HG02840 (cell line): ENCODE measurements at regions not wholly inside any gene's neighbourhood (a gene's known extent, or its start where the extent isn't known, plus 50 kb on each side); places are given as distances from the start of the nearest gene placed in this dataset.
"Not testable (repeated sequence)": the region's sequence is repeated elsewhere in the genome, so short reads cannot be mapped to it uniquely, and the experiment has no call there.

ENCODE experiments used
- ATAC-seq: cut with Tn5 transposase; IDR thresholded peaks from one replicate; pipeline ENCODE4 v1.9.1; 2021; ENCODE audit warnings: mild to moderate bottlenecking, moderate library complexity, moderate number of reproducible peaks; ENCODE audit not compliant: unreplicated experiment, low FRiP score

DNA sequence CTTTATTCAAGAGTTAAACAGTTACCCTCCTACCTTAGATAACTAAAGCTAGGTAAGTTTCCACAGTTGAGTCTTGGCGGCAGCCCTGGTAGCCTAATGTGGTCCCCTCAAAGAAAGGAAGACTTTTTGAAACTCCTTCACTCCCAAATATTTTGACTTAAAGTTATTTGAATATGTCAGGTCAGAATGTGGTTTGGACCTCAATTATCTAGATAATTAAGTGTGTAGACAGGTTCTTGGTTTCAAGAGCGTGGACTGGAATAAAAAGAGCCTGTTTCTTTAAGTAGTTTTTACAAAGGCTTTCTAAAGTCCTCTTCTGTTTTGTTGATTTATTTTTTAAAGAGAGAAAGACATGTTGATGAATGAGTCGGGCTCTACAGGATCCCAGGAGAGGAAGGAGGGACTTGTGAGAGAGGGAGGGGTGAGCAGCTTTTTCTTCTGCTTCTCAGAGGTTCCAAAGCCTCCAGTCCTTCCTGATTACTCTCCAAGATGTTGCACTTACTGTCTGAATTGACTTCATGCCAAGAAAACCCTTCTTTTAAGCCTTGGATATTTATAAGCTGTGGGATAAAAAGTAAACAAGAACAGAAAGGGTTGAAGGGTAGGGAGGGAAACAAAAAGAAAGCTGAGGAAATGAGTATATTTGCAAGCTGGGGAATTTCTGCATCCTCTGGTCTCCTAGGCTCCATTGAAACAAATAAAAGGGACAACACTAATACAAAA lies 457.4 kb downstream of the IGSF11 start:
- ATAC-seq, result no peak

DNA sequence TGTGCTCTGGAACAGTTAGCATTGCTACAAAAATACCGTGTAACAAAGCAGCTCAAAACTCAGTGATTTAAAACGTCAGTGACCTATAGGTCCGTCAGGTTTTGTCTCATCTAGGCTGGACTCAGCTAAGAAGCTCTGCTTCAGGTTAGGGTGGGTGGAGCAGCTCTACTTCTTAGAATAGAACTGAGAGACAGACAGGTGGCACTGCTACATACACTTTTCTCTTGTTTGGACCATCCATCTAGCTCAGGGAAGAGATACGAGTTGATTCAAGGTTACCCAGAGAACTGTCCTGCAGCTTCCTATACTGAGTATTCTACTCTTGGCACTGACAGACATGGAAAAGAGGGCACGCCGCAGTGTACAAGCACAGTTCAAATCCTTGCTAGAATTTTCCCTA lies 456.1 kb downstream of the IGSF11 start:
- ATAC-seq, result no peak

DNA sequence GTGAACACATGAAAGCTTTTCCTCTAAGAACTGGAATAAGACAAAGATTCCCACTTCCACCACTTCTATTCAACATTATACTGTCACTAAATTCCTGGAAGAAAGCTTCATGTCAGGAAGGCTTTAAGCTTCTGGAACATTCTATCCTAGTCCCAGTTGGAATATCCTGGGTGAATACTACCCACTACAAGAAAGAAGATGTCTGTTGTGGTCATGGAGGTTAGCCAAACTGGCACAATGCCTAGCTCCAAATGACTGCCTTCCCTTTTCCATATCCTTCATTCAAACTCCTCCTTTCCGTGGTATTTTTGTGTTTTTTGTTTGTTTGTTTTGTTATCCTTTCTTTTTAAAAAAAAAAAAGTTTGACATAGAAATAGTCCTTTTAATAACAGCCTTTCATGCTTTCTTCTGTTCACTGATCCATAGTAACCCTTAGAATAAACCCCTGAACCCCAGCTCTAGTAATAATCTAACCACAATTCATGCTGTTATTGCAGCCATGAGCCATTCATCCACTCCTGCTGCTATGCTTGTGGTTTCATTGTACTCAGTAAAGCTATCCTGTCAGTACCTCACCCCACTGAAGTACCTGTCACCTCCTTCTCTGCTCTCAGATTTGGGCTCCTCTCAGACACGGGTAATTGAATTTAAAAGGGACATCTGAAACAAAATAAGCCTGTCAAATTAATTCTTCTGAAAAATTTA lies 447.5 kb downstream of the IGSF11 start:
- ATAC-seq, result no peak

GRCh38 chr3:118587847-118588246 lies 446.8 kb downstream of the IGSF11 start:
- ATAC-seq, result no peak

DNA sequence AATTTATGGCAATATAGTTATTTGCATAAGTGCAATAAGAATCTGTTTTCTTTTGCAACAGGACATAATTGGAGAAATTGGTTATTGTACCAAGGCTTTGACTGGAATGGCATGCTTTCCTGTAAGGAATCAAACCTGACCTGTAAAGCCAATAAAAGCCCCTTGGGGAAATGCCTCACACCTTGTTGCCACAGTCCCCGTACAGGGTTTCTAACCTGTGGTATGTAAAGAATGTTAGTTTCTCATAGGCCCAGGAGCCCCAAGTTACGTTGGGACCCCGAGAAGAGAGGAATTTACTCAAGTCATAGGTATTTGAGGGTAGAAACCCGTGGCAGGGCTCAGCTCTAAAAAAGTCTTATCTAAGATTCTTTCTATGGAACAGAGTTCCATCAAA lies 441.4 kb downstream of the IGSF11 start:
- no peak for ATAC-seq

DNA sequence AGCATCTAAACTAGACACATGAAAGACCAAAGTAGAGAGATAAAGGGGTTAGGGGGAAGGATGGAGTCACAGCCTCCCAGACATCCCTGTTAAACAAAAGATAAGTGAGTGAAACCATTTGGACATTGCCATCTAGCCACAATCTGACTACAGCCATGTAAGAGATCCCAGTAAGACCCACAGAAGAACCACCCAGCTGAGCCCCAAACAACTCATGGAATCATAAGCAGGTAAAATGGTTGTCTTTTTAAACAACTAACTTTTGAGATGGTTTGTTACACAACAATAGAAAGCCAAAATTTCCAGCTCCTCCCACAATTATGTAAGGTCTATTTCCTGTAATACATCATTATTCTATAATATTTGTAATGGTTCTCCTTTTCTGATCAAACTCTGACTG lies 437.5 kb downstream of the IGSF11 start:
- no peak for ATAC-seq

DNA sequence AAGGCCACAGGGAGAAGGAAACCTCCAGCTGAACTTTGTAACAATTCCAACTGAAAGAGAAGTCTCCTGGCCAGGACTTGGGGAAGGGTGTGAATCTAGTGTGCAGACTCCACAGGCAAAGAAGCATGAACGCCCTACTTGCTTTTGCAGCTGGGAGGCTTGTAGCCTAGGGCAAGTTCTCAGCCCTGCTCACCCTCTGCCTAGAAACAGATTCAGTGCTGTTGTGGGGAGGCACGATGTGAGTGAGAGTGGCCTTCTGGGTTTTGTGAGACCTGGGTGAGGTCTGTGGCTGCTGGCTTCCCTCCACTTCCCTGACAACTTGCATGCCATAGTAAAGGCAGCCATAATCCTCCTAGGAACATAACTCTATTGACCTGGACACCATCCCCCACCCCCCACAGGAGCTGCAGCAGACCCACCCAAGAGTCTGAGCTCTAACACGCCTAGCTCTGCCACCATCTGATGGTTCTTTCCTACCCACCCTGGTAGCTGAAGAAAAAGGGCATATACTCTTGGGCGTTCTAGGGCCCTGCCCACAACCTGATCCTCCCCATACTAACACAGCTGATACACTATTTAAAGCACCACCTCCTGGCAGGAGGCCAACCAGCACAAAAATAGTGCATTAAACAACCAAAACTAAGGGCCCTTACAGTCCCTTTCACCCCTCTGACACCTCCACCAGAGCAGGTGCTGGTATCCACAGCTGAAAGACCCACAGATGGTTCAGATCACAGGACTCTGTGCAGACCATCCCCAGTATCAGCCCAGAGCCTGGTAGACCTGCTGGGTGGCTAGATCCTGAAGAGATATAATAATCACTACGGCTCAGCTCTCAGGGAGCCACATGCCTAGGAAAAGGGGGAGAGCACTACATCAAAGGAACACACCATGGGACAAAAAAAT lies 426.5 kb downstream of the IGSF11 start:
- no peak for ATAC-seq

DNA sequence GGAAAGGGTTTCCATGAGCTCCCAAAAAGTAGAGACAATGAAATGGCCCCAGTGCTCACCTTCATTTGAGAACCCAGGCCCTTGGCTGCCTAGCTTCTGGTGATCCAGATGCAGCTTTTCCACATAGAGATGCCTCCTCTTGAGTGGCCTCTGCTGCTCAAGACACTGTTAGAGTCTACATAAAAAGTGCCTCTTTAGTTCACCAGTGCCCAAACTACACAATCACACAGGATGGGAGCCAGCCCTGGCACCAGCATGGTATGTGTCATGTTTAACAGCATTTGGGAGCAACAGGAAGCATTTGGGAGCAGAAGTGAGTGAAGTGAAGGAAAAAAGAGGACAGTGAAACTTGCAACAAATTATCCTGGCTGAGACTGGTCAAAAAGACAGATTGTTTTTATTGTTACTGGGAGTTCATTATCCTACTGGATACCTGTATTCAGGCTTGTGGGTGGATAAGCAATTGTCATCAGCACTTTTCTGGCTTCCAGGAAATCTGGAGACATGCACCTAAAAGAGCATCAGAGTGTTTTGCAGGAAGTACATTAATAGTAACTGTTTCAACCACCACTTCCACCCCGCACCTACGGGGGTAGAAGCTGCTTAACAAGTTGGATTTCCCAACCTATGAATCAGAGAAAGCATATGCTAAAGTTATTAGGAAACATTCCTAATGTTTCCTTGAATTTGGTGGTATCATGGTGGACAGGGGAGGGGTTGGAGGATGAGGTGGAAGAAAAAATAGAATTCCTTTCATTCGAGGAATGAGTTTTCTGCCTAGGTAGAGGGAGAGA lies 416.2 kb downstream of the IGSF11 start:
- ATAC-seq, result no peak

DNA sequence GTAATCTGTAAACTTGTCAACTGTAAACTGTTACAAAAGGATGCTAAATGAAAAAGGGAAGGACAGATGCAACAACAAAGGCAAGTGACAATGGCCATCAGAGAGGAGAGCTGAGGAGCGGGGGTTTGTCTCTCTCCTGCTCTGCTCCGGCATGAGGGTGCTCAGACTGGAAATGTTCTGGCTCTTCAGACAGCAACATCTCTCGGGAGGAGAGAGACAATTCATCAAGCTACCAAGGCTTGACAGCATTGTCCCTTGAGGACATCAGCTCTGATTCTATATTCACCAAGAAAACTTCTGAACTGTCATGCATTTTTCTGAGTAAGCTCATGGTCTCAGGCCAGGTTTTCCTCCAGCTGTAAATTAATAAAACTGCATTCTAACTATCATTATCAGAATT lies 408.2 kb downstream of the IGSF11 start:
- ATAC-seq, result no peak

DNA sequence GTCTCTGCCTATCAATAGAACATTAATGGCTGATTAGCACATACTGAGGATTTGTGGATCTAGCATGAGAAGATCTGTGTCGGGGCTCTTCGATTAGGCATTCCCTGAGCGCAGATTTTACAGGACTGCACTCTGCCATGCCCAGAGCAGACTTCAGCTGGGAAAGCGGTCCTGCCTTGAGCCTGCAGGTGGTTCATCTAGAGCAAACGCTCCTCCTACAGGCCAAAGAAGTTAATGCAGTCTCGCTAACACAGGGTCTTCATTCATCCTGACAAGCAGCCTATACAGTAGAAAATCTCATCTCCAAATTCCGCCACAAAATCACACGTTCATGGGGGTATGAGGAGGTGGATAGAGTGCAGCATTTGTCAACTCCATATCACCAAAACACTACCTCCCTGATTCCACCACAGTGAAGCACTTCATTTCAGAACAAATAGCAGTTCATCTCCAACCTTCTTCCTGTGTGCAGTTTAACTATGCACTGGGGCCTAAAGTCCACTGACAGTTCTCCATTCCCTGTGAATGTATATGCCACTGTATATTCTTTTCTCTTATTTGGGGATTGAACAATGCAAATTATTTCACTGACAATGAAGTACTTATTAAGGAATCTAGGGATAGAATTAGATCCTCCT lies 405.8 kb downstream of the IGSF11 start:
- peak; percentile 83 for ATAC-seq

DNA sequence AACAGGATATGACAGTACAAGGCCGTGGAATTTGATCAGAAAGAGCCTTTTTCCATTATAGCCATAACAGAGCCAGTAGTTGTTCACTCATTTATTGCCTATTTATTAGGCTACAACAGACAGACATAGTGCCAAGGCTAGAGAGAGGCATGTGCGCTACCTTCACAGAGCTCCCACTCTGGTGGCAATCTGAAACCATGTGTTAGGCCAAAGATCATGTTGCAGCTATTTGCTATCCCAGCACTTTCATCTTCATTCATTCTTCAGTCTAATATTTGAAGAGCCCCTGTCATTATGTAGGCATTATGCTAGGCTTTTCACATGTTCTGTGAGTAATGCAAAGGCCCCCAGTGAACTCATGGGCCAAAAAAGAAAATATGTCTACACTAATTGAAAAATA lies 404.8 kb downstream of the IGSF11 start:
- ATAC-seq, result no peak

- ATAC-seq, result no peak
These were observed 398.9 kb downstream of the IGSF11 start for GRCh38 chr3:118635711-118636110.

GRCh38 chr3:118636841-118637240 lies 397.8 kb downstream of the IGSF11 start:
- ATAC-seq, result no peak

GRCh38 chr3:118637846-118638245 lies 396.8 kb downstream of the IGSF11 start:
- ATAC-seq, result no peak

GRCh38 chr3:118641608-118642007 lies 393.0 kb downstream of the IGSF11 start:
- ATAC-seq, result peak; percentile 56

DNA sequence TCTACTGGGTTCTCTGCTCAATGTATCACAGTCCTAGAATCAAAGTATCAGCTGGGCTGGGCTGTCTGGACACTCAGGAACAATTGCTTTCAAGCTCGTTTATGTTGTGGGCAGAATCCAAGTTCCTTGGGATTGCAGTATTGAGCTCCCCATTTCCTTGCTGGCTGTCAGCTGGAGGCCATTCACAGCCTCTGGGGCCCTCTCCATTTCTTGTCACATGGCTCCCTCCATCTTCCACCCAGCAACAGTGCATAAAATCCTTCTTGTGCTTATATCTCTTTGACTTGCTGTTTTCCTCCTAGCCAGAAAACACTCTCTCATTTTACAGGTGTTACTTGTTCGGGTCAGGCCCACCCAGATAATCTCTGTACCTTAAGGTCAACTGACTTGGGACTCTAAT lies 363.5 kb downstream of the IGSF11 start:
- no peak for ATAC-seq

DNA sequence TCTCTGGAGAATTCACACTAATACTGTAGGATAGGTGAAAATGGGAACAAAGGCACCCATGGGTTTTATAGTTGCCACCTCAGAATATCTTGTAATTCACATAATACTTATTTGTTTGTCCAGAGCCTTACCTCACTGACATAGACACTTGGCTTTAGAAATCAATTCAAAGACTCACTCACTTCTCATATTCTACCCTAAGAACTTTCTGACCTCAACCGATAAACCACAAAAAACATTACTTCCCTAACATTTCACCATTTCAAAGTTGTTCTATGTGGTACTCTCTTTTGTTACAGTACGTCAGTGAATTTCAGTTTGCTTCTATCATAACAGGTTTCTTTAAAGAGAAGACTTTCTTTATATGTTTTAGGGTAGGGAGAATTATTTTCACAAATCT lies 359.3 kb downstream of the IGSF11 start:
- ATAC-seq, result no peak

- not testable (repeated sequence) for ATAC-seq
These were observed 356.0 kb downstream of the IGSF11 start for GRCh38 chr3:118678663-118679062.

GRCh38 chr3:118682921-118683320 lies 351.7 kb downstream of the IGSF11 start:
- no peak for ATAC-seq

DNA sequence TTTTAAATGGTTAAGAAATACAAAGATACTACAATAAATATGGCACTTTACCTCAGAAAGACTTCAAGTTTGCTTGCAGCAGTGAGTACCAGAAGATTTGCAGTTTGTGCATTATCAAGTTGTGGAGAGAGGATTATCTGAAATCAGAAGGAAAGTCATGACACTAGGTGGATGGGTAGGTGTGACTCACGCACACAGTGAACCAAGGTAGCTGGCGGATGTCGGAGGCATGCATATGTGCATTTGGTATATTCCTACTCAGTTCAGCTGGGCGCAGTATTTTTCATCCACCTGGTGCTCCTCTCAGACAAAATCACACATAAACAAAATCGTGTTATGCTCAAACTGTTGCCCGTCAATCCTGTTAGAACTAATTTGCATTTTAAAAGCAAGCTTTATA lies 351.0 kb downstream of the IGSF11 start:
- no peak for ATAC-seq
